ENCODE measurements at regions not wholly inside any gene's neighbourhood (a gene's known extent, or its start where the extent isn't known, plus 50 kb on each side); places are given as distances from the start of the nearest gene placed in this dataset.

DNA sequence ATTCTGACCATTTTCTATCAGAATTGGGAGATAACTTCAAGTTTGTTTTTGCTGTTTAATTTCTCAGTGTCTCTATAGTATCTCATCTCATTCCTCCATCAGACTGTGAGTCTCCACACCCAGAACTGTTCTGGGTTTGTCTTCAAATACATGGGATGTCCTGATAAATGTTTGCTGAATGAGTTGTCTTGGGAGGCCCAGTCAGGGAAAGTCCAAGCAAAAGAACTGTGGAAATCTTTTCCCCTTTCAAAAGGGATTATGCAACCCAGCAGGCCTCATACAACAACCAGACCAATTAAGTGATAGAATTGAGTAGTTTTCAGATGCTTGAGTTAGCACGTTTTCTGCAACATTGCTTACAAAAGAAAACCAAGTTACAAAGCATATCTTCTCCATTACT lies 324.4 kb downstream of the BRINP1 start:
- 0% methylated on average over 1 of the region's 1 CpG for WGBS (ENCODE audit: insufficient coverage, insufficient replicate concordance, low lambda C conversion rate, missing lambda C conversion rate)
- no TSS peak for BruUV-seq (replicated peaks)
- Histone ChIP-seq H3K4me1 (ENCODE audit: control insufficient read depth, insufficient read depth, low read length) (no peaks in the 10 kb centered on the region), H3K4me3 (no peak overlapping the region), H3K27ac (ENCODE audit: control insufficient read depth, insufficient read depth) (no peak overlapping the region), H3K9me3 (replicated peaks; ENCODE audit: control insufficient read depth, insufficient read depth, low read length) (no peaks in the 10 kb centered on the region), H2AFZ (ENCODE audit: control insufficient read depth, low read depth, low read length) (no peak overlapping the region), H3K27me3 (replicated peaks in 1 of 2; ENCODE audit: control insufficient read depth in 2 of 2, insufficient read depth in 2 of 2, low read length in 1 of 2) (no peaks in the 10 kb centered on the region), H3K79me2 (ENCODE audit: control insufficient read depth, insufficient read depth, low read length) (no peaks in the 10 kb centered on the region), H3K9ac (ENCODE audit: control insufficient read depth, insufficient read depth, low read length) (no peak overlapping the region), H3K4me2 (ENCODE audit: control insufficient read depth, insufficient read depth) (no peak overlapping the region), H4K20me1 (ENCODE audit: control insufficient read depth, insufficient read depth) (no peaks in the 10 kb centered on the region), H3K36me3 (ENCODE audit: control insufficient read depth in 2 of 2, insufficient read depth in 2 of 2, low read length in 1 of 2) (no peaks in the 10 kb centered on the region)
- ChIA-PET CTCF (interaction anchor here (0.6 kb wide), 1 partner anchor 121 kb away, joined by 3 read pairs; no protein-coding TSS in a partner anchor), RAD21 (ENCODE audit: unreplicated experiment) (no interaction called here), POLR2A (no interaction called here), SMC1A (ENCODE audit: uncharacterized antibody, unreplicated experiment) (no interaction called here)
- ATAC-seq = no peak
- intact Hi-C loops (cut with micrococcal nuclease; ENCODE audit: unreplicated experiment) (no loop called here), in situ Hi-C loops (cut with MboI) (no loop called here)
- no peak for DNase-seq (ENCODE audit: low read depth, low spot score)
- no peak for FAIRE-seq
- TF ChIP-seq IRF5 (IDR thresholded peaks at IDR 0.05; ENCODE audit: borderline replicate concordance) = no peak
- TF ChIP-seq RAD51 (IDR thresholded peaks at IDR 0.05) = no peak
- TF ChIP-seq CREB1 (IDR thresholded peaks at IDR 0.05; ENCODE audit: low read depth) = no peak
- TF ChIP-seq, protein P1, sequence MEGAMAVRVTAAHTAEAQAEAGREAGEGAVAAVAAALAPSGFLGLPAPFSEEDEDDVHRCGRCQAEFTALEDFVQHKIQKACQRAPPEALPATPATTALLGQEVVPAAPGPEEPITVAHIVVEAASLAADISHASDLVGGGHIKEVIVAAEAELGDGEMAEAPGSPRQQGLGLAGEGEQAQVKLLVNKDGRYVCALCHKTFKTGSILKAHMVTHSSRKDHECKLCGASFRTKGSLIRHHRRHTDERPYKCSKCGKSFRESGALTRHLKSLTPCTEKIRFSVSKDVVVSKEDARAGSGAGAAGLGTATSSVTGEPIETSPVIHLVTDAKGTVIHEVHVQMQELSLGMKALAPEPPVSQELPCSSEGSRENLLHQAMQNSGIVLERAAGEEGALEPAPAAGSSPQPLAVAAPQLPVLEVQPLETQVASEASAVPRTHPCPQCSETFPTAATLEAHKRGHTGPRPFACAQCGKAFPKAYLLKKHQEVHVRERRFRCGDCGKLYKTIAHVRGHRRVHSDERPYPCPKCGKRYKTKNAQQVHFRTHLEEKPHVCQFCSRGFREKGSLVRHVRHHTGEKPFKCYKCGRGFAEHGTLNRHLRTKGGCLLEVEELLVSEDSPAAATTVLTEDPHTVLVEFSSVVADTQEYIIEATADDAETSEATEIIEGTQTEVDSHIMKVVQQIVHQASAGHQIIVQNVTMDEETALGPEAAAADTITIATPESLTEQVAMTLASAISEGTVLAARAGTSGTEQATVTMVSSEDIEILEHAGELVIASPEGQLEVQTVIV (IDR thresholded peaks at IDR 0.05; ENCODE audit: borderline replicate concordance, partially characterized antibody) = no peak
- no peak for TF ChIP-seq TBL1XR1 (IDR thresholded peaks at IDR 0.05; ENCODE audit: low read depth, low read length)
- TF ChIP-seq ATF2 (IDR thresholded peaks at IDR 0.05; ENCODE audit: low read length) = no peak
- TF ChIP-seq DPF2 (IDR thresholded peaks at IDR 0.05) = no peak
- no peak for TF ChIP-seq BCL3 (IDR thresholded peaks at IDR 0.05; ENCODE audit: borderline replicate concordance, insufficient read depth, low read depth, low read length, poor library complexity, severe bottlenecking)

Data from GM12878 (cell line).